ENCODE measurements at regions not wholly inside any gene's neighbourhood (a gene's known extent, or its start where the extent isn't known, plus 50 kb on each side); places are given as distances from the start of the nearest gene placed in this dataset.

DNA sequence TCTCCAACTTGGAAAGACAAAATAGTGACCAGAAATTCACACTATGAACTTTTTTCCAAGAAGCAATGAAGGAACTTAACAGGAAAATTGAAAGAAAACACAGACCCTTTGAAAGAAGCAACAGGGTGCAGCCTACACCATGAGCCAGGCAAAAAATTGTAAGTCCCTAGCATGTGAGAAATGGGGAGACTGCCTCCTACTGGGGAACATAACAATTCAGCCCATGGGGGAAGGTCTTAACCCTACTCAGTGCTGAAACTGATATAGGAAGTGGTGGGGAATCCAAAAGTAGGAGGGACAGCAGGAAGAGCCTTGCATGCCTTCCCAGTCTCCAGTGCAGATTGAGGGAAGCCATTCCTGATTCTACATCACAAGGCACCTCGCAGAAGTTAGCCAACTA, 235.1 kb upstream of the UFL1 start:
- Histone ChIP-seq H3K27me3 (ENCODE audit: insufficient read depth, low read length) (no peaks in the 10 kb centered on the region), H4K20me1 (ENCODE audit: insufficient read depth) (no peaks in the 10 kb centered on the region), H3K9me3 (ENCODE audit: control insufficient read depth in 1 of 2, insufficient read depth in 1 of 2, low read depth in 1 of 2, low read length in 2 of 2) (no peaks in the 10 kb centered on the region), H3K9me2 (ENCODE audit: insufficient read depth) (no peaks in the 10 kb centered on the region), H3K36me3 (ENCODE audit: control insufficient read depth in 1 of 2, insufficient read depth in 2 of 2, low read length in 2 of 2) (no peaks in the 10 kb centered on the region), H2AFZ (ENCODE audit: low read depth, low read length, poor library complexity, severe bottlenecking) (no peak overlapping the region), H3K79me2 (ENCODE audit: insufficient read depth, low read length) (no peaks in the 10 kb centered on the region), H3K4me3 (replicated peaks in 1 of 2; ENCODE audit: low read depth in 1 of 2, low read length in 2 of 2) (no peak overlapping the region), H3K27ac (ENCODE audit: low read depth, low read length) (no peak overlapping the region), H3K4me1 (ENCODE audit: control insufficient read depth in 1 of 2, insufficient read depth in 2 of 2, low read length in 2 of 2) (no peaks in the 10 kb centered on the region), H3K9ac (ENCODE audit: low read length) (no peak overlapping the region), H3K4me2 (ENCODE audit: low read length) (no peak overlapping the region)
- intact Hi-C loops (cut with micrococcal nuclease): no loop called here
- TF ChIP-seq ELF1 (IDR thresholded peaks at IDR 0.05; ENCODE audit: borderline replicate concordance, low read depth) (no peak), ZFX (IDR thresholded peaks at IDR 0.05) (no peak), CBX3 (IDR thresholded peaks at IDR 0.05; ENCODE audit: low read depth) (no peak), SRF (IDR thresholded peaks at IDR 0.05; ENCODE audit: low read depth) (no peak), POLR2A (IDR thresholded peaks at IDR 0.05; ENCODE audit: borderline replicate concordance, extremely low read depth, insufficient read depth, insufficient read length) (no peak), POLR2AphosphoS5 (IDR thresholded peaks at IDR 0.05; ENCODE audit: low read depth, low read length) (no peak), FOSL1 (IDR thresholded peaks at IDR 0.05; ENCODE audit: low read depth) (no peak)
- TF ChIP-seq, protein P1, sequence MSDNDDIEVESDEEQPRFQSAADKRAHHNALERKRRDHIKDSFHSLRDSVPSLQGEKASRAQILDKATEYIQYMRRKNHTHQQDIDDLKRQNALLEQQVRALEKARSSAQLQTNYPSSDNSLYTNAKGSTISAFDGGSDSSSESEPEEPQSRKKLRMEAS (IDR thresholded peaks at IDR 0.05): no peak
- TF ChIP-seq, protein P2, sequence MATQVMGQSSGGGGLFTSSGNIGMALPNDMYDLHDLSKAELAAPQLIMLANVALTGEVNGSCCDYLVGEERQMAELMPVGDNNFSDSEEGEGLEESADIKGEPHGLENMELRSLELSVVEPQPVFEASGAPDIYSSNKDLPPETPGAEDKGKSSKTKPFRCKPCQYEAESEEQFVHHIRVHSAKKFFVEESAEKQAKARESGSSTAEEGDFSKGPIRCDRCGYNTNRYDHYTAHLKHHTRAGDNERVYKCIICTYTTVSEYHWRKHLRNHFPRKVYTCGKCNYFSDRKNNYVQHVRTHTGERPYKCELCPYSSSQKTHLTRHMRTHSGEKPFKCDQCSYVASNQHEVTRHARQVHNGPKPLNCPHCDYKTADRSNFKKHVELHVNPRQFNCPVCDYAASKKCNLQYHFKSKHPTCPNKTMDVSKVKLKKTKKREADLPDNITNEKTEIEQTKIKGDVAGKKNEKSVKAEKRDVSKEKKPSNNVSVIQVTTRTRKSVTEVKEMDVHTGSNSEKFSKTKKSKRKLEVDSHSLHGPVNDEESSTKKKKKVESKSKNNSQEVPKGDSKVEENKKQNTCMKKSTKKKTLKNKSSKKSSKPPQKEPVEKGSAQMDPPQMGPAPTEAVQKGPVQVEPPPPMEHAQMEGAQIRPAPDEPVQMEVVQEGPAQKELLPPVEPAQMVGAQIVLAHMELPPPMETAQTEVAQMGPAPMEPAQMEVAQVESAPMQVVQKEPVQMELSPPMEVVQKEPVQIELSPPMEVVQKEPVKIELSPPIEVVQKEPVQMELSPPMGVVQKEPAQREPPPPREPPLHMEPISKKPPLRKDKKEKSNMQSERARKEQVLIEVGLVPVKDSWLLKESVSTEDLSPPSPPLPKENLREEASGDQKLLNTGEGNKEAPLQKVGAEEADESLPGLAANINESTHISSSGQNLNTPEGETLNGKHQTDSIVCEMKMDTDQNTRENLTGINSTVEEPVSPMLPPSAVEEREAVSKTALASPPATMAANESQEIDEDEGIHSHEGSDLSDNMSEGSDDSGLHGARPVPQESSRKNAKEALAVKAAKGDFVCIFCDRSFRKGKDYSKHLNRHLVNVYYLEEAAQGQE (IDR thresholded peaks at IDR 0.05; ENCODE audit: low read depth): no peak
- BruUV-seq (replicated peaks): no TSS peak
- CTCF ChIA-PET: no interaction called here
- RAD21 ChIA-PET (ENCODE audit: low non-redundant PET in 1 of 2, low total read pairs in 2 of 2, uncharacterized antibody in 2 of 2, unreplicated experiment in 2 of 2): no interaction called here
- no peak for DNase-seq (ENCODE audit: low read depth, low spot score)
- POLR2A ChIA-PET: no interaction called here
- no peak for ATAC-seq
